ENCODE measurements at regions not wholly inside any gene's neighbourhood (a gene's known extent, or its start where the extent isn't known, plus 50 kb on each side); places are given as distances from the start of the nearest gene placed in this dataset.

- no peak for DNase-seq (ENCODE audit: low read depth)
- H3K4me3 ChIP-seq (ENCODE audit: low read depth, low read length) = no peak overlapping the region
- TF ChIP-seq, protein P1, sequence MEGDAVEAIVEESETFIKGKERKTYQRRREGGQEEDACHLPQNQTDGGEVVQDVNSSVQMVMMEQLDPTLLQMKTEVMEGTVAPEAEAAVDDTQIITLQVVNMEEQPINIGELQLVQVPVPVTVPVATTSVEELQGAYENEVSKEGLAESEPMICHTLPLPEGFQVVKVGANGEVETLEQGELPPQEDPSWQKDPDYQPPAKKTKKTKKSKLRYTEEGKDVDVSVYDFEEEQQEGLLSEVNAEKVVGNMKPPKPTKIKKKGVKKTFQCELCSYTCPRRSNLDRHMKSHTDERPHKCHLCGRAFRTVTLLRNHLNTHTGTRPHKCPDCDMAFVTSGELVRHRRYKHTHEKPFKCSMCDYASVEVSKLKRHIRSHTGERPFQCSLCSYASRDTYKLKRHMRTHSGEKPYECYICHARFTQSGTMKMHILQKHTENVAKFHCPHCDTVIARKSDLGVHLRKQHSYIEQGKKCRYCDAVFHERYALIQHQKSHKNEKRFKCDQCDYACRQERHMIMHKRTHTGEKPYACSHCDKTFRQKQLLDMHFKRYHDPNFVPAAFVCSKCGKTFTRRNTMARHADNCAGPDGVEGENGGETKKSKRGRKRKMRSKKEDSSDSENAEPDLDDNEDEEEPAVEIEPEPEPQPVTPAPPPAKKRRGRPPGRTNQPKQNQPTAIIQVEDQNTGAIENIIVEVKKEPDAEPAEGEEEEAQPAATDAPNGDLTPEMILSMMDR (conservative IDR thresholded peaks at IDR 0.05; ENCODE audit: low read depth, low read length) = no peak
Measured at GRCh38 chr10:132136097-132136521, 50.6 kb upstream of the DPYSL4 start.

GRCh38 chr10:132136689-132137088 is 50.1 kb upstream of the DPYSL4 start:
- TF ChIP-seq, protein P1 (conservative IDR thresholded peaks at IDR 0.05; ENCODE audit: low read depth, low read length) = no peak
- DNase-seq (ENCODE audit: low read depth) = no peak
- H3K4me3 ChIP-seq (ENCODE audit: low read depth, low read length) = no peak overlapping the region

Measured in choroid plexus epithelial cell (primary cell).